Endothelial cell of umbilical vein (primary cell): ENCODE measurements at regions not wholly inside any gene's neighbourhood (a gene's known extent, or its start where the extent isn't known, plus 50 kb on each side); places are given as distances from the start of the nearest gene placed in this dataset.
A peak's percentile ranks its signal among the peaks of the same experiment; 100 is the strongest.

Experiments used
- BruUV-seq: library from RNA; stranded (reverse); fragments of 400-500 nt; replicated peaks from 2 replicates; lab custom pipeline; 2021; lab: Mats Ljungman, UMichigan
- CTCF ChIA-PET: fragments of 300-600, 350-600 bp; sonication (Branson Sonifier 250); formaldehyde crosslinking; loops from one replicate; lab custom pipeline; 2021; ENCODE audit warnings: antibody characterized with exemption, inconsistent platforms; lab: Charles Lee
- POLR2A ChIA-PET: fragments of 300-600, 350-600 bp; sonication (Branson Sonifier 250); formaldehyde crosslinking; loops from one replicate; lab custom pipeline; 2021; ENCODE audit warnings: antibody characterized with exemption, inconsistent platforms; lab: Charles Lee
- DNase-seq: peaks from one replicate; pipeline ENCODE4 v3.0.0-alpha.2; 2011; ENCODE audit warnings: low read depth, low spot score
- FAIRE-seq: peaks from 2 replicates; lab custom pipeline; 2011; peaks lifted over from hg19 to GRCh38; lab: Jason Lieb, UNC
- H2AFZ ChIP-seq: 2 replicates; pipeline ENCODE4 v1.6.0; 2012; ENCODE audit warnings: low read depth, low read length, control low read depth, inconsistent platforms
- H3K27ac ChIP-seq: 2 replicates; pipeline ENCODE4 v1.5.1; 2011; ENCODE audit warnings: low read depth, mild to moderate bottlenecking, control low read depth, low read length, moderate library complexity; ENCODE audit not compliant: insufficient read depth
- H3K27me3 ChIP-seq, 2 experiments: 2 replicates each; pipeline versions ENCODE4 v1.6.0 to v1.6.1; 2011; ENCODE audit warnings: low read length in 2 of 2, mixed read lengths in 1 of 2; ENCODE audit not compliant: control insufficient read depth in 2 of 2, insufficient read depth in 2 of 2
- H3K36me3 ChIP-seq, 2 experiments: 2 replicates in 1 of 2; 3 replicates in 1 of 2; pipeline ENCODE4 v1.5.1; 2011; ENCODE audit warnings: low read length in 2 of 2, mild to moderate bottlenecking in 1 of 2, moderate library complexity in 1 of 2; ENCODE audit not compliant: control insufficient read depth in 2 of 2, insufficient read depth in 2 of 2; ENCODE audit errors: extremely low read depth in 1 of 2
- H3K4me1 ChIP-seq: 3 replicates; pipeline ENCODE4 v1.5.1; 2011; ENCODE audit warnings: mild to moderate bottlenecking, low read length; ENCODE audit not compliant: control insufficient read depth, insufficient read depth; ENCODE audit errors: extremely low read depth
- H3K4me2 ChIP-seq: 2 replicates; pipeline ENCODE4 v1.6.1; 2011; ENCODE audit warnings: low read length, control low read depth, mixed read lengths; ENCODE audit not compliant: insufficient read depth
- H3K4me3 ChIP-seq, 3 experiments: fragments of 200-600 bp in 1 of 3; sonication (generic), shearing (Covaris generic) in 1 of 3; replicated peaks in 1 of 3; 2 replicates each; pipeline ENCODE4 v1.5.1; 2011 to 2016; ENCODE audit warnings: control low read depth in 3 of 3, low read length in 3 of 3, mild to moderate bottlenecking in 2 of 3, inconsistent platforms in 1 of 3, low read depth in 1 of 3, moderate library complexity in 1 of 3; ENCODE audit not compliant: insufficient read depth in 1 of 3
- H3K79me2 ChIP-seq: 2 replicates; pipeline ENCODE4 v1.6.0; 2012; ENCODE audit warnings: low read length, inconsistent platforms; ENCODE audit not compliant: control insufficient read depth, insufficient read depth
- H3K9ac ChIP-seq: replicated peaks from 2 replicates; pipeline ENCODE3; 2011; ENCODE audit warnings: low read length, control low read depth; ENCODE audit not compliant: insufficient read depth; ENCODE audit errors: extremely low read depth
- H3K9me1 ChIP-seq: replicated peaks from 3 replicates; pipeline ENCODE4 v1.6.0; 2011; ENCODE audit warnings: mild to moderate bottlenecking, low read length; ENCODE audit not compliant: control insufficient read depth, insufficient read depth; ENCODE audit errors: extremely low read depth
- H3K9me3 ChIP-seq: replicated peaks from 2 replicates; pipeline ENCODE4 v1.5.1; 2012; ENCODE audit warnings: low read length, inconsistent platforms; ENCODE audit not compliant: control insufficient read depth, insufficient read depth
- H4K20me1 ChIP-seq: replicated peaks from 2 replicates; pipeline ENCODE3; 2011; ENCODE audit warnings: mild to moderate bottlenecking, low read length; ENCODE audit not compliant: control insufficient read depth, insufficient read depth; ENCODE audit errors: extremely low read depth
- CTCF ChIP-seq, 2 donors: IDR thresholded peaks; 1 replicate in 1 of 2; 2 replicates in 1 of 2; pipeline ENCODE4 v1.5.1; 2011; ENCODE audit warnings: low read length in 2 of 2, mild to moderate bottlenecking in 2 of 2, moderate library complexity in 2 of 2, control low read depth in 1 of 2, inconsistent platforms in 1 of 2, low read depth in 1 of 2; ENCODE audit not compliant: insufficient read depth in 1 of 2; ENCODE audit errors: extremely low read depth in 1 of 2
- EZH2 ChIP-seq: IDR thresholded peaks from 2 replicates; pipeline ENCODE4 v1.6.1; 2012; ENCODE audit warnings: borderline replicate concordance, low read depth, mild to moderate bottlenecking, moderate library complexity, low read length, inconsistent platforms; ENCODE audit not compliant: severe bottlenecking
- FOS ChIP-seq: IDR thresholded peaks from 2 replicates; pipeline ENCODE4 v1.6.1; 2011; ENCODE audit warnings: mild to moderate bottlenecking, low read length, moderate library complexity, borderline replicate concordance; ENCODE audit not compliant: insufficient read depth
- GATA2 ChIP-seq: IDR thresholded peaks from 2 replicates; pipeline ENCODE4 v1.7.0; 2011; ENCODE audit warnings: low read depth, mild to moderate bottlenecking, moderate library complexity, mixed read lengths, low read length; ENCODE audit not compliant: insufficient read length, insufficient read depth
- JUN ChIP-seq: IDR thresholded peaks from 2 replicates; pipeline ENCODE4 v1.6.1; 2011; ENCODE audit warnings: borderline replicate concordance, low read depth; ENCODE audit not compliant: insufficient read length, insufficient read depth
- MAX ChIP-seq: IDR thresholded peaks from 2 replicates; pipeline ENCODE4 v1.6.1; 2011; ENCODE audit not compliant: insufficient read depth, insufficient read length
- MYC ChIP-seq: IDR thresholded peaks from one replicate; pipeline ENCODE4 v1.6.1; 2011; ENCODE audit warnings: mild to moderate bottlenecking, low read depth, low read length
- POLR2A ChIP-seq: IDR thresholded peaks from 2 replicates; pipeline ENCODE4 v1.6.1; 2012; ENCODE audit warnings: low read depth, mild to moderate bottlenecking, control low read depth, low read length
- POLR2AphosphoS5 ChIP-seq: IDR thresholded peaks from 2 replicates; pipeline ENCODE4 v1.6.1; 2012; ENCODE audit warnings: low read depth, mild to moderate bottlenecking, control low read depth, low read length, moderate library complexity; ENCODE audit not compliant: insufficient read depth
- dilution Hi-C: fragments of 300-500 bp; cut with MboI; formaldehyde crosslinking; loops from one replicate; pipeline ENCODE4 v1.15.0; 2019; ENCODE audit warnings: low sequenced_read_pairs; ENCODE audit not compliant: extremely low pct_ligation_motif_present
- intact Hi-C: fragments of 100-400 bp; cut with micrococcal nuclease; formaldehyde crosslinking; loops from one replicate; pipeline ENCODE4 v1.10.0; 2022

- intact Hi-C loops (no loop called here), dilution Hi-C loops (no loop called here)
- Histone ChIP-seq H3K4me2 (no peak overlapping the region), H3K9me1 (no peaks in the 10 kb centered on the region), H3K36me3 (no peaks in the 10 kb centered on the region), H3K9me3 (no peaks in the 10 kb centered on the region), H3K27ac (no peak overlapping the region), H3K79me2 (no peaks in the 10 kb centered on the region), H3K27me3 (peaks cover 0 to 4% of the 10 kb centered on the region in 2 experiments), H3K4me1 (peaks cover 3% of the 10 kb centered on the region), H2AFZ (no peak overlapping the region), H3K9ac (no peak overlapping the region), H3K4me3 (no peak overlapping the region), H4K20me1 (no peaks in the 10 kb centered on the region)
- POLR2A ChIA-PET = no interaction called here
- no peak for TF ChIP-seq GATA2
- no peak for TF ChIP-seq EZH2
- no peak for TF ChIP-seq MAX
- TF ChIP-seq MYC = no peak
- CTCF ChIA-PET = interaction anchor here (1.2 kb wide), 1 partner anchor 199 kb away, joined by 3 read pairs; no protein-coding TSS in a partner anchor
- peak; percentile 80 for DNase-seq
- no peak for FAIRE-seq
- no TSS peak for BruUV-seq
Measured at GRCh38 chr16:86862595-86863280, 284.4 kb downstream of the FOXL1 start.

GRCh38 chr16:86863609-86864008, 285.3 kb downstream of the FOXL1 start:
- H3K4me2 ChIP-seq = no peak overlapping the region
- ChIA-PET POLR2A (no interaction called here), CTCF (interaction anchor here (1.0 kb wide), 1 partner anchor 11 kb away, joined by 5 read pairs; no protein-coding TSS in a partner anchor)
- DNase-seq (no peak), FAIRE-seq (no peak)
- no peak overlapping the region for H3K9ac ChIP-seq
- H3K79me2 ChIP-seq = no peaks in the 10 kb centered on the region
- intact Hi-C loops = no loop called here
- no peak overlapping the region for H3K27ac ChIP-seq
- no peaks in the 10 kb centered on the region for H4K20me1 ChIP-seq
- no TSS peak for BruUV-seq
- dilution Hi-C loops = no loop called here
- H3K9me1 ChIP-seq = no peaks in the 10 kb centered on the region
- H3K36me3 ChIP-seq = no peaks in the 10 kb centered on the region
- no peaks in the 10 kb centered on the region for H3K9me3 ChIP-seq
- no peak overlapping the region for H3K4me3 ChIP-seq
- TF ChIP-seq JUN = no peak
- no peak for TF ChIP-seq MYC
- TF ChIP-seq POLR2AphosphoS5 = no peak
- TF ChIP-seq EZH2 = no peak
- no peak for TF ChIP-seq CTCF (IDR thresholded peaks at IDR 0.05; ENCODE audit: extremely low read depth in 1 of 2, insufficient read depth in 1 of 2, low read depth in 1 of 2, low read length in 2 of 2)
- no peak for TF ChIP-seq GATA2
- no peak for TF ChIP-seq MAX
- no peak for TF ChIP-seq POLR2A
- no peak for TF ChIP-seq FOS
- no peaks in the 10 kb centered on the region for H3K4me1 ChIP-seq
- H3K27me3 ChIP-seq = peaks cover 0 to 4% of the 10 kb centered on the region in 2 experiments
- H2AFZ ChIP-seq = no peak overlapping the region
